ENCODE measurements at regions not wholly inside any gene's neighbourhood (a gene's known extent, or its start where the extent isn't known, plus 50 kb on each side); places are given as distances from the start of the nearest gene placed in this dataset.
A peak's percentile ranks its signal among the peaks of the same experiment; 100 is the strongest.

DNA sequence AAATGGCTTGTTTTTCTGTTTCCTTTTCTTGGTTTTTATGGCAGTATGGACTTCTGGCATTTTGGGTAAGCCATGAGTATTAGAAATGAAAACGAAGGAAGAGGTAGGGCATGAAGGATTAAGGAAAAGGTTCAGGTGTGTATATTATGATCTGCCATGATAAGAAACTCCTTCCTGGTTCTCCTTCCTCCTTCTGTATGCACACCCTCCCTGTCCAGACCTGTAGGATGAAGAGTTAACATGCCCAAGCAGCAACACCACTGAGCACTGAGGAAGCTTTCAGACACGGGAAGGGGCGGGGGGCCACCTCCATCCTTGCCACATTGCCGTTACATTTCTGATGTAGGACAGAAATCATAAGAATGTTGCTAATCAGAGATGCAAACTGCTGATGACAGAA is 361.0 kb upstream of the ZMIZ1 start:
- Histone ChIP-seq H3K27me3 (no peaks in the 10 kb centered on the region), H3K4me1 (ENCODE audit: low read depth) (no peaks in the 10 kb centered on the region), H3K27ac (no peak overlapping the region), H3K9me3 (ENCODE audit: low read depth) (no peaks in the 10 kb centered on the region), H3K4me3 (no peak overlapping the region), H3K36me3 (no peaks in the 10 kb centered on the region)
- no peak for DNase-seq (ENCODE audit: low read depth in 1 of 2, low spot score in 1 of 2)
- TF ChIP-seq, protein P1, sequence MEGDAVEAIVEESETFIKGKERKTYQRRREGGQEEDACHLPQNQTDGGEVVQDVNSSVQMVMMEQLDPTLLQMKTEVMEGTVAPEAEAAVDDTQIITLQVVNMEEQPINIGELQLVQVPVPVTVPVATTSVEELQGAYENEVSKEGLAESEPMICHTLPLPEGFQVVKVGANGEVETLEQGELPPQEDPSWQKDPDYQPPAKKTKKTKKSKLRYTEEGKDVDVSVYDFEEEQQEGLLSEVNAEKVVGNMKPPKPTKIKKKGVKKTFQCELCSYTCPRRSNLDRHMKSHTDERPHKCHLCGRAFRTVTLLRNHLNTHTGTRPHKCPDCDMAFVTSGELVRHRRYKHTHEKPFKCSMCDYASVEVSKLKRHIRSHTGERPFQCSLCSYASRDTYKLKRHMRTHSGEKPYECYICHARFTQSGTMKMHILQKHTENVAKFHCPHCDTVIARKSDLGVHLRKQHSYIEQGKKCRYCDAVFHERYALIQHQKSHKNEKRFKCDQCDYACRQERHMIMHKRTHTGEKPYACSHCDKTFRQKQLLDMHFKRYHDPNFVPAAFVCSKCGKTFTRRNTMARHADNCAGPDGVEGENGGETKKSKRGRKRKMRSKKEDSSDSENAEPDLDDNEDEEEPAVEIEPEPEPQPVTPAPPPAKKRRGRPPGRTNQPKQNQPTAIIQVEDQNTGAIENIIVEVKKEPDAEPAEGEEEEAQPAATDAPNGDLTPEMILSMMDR (IDR thresholded peaks at IDR 0.05; ENCODE audit: low read depth, low read length) = no peak

DNA sequence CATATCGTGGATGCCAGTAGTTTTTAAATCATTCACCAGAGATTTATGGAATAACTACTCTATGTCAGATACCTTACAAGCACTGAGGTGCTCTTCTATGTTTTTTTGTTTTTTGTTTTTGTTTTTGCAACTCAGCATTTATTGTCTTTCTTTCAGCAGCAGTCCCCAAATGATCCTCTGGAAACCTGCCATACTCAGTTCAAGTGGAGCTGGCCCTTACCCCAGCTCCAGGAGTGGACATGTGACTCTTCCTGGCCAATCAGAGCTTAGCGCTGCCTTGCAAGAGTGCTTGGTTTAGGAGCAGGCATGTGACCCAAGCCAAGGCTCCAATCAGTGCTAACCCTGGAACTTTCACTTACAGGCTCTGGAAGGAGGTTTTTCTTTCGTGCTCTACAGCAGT is 356.6 kb upstream of the ZMIZ1 start:
- peak in 1 of 2 donors; percentile 16 for DNase-seq (ENCODE audit: low read depth in 1 of 2, low spot score in 1 of 2)
- H3K36me3 ChIP-seq = no peaks in the 10 kb centered on the region
- peaks cover 9% of the 10 kb centered on the region for H3K4me1 ChIP-seq (ENCODE audit: low read depth)
- TF ChIP-seq, protein P1 (IDR thresholded peaks at IDR 0.05; ENCODE audit: low read depth, low read length) = no peak
- H3K9me3 ChIP-seq (ENCODE audit: low read depth) = no peaks in the 10 kb centered on the region
- H3K27ac ChIP-seq = no peak overlapping the region
- no peak overlapping the region for H3K4me3 ChIP-seq
- no peaks in the 10 kb centered on the region for H3K27me3 ChIP-seq

DNA sequence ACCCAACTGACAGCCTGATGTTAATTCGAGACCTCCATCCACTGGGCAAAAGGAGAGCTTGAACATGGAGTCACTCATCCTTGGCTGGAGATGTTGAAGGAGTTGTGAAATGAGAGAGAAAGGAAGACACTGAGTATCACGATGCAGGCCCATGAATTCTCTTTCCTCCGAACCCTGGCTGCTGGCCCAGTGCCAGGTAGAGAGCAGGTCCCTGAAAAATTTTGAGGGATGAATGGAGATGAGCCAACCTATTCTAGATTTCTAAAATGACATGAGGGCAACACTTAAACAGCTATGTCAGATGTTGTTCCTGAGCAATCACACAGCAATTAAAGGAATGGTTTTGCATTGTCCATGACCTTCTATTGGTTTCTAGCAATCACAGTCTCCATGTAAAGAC is 355.1 kb upstream of the ZMIZ1 start:
- no peak for DNase-seq (ENCODE audit: low read depth in 1 of 2, low spot score in 1 of 2)
- Histone ChIP-seq H3K4me3 (no peak overlapping the region), H3K27ac (peak overlapping the region; percentile 69), H3K27me3 (no peaks in the 10 kb centered on the region), H3K36me3 (no peaks in the 10 kb centered on the region), H3K9me3 (ENCODE audit: low read depth) (no peaks in the 10 kb centered on the region), H3K4me1 (ENCODE audit: low read depth) (peaks cover 9% of the 10 kb centered on the region)
- TF ChIP-seq, protein P1 (IDR thresholded peaks at IDR 0.05; ENCODE audit: low read depth, low read length) = no peak

DNA sequence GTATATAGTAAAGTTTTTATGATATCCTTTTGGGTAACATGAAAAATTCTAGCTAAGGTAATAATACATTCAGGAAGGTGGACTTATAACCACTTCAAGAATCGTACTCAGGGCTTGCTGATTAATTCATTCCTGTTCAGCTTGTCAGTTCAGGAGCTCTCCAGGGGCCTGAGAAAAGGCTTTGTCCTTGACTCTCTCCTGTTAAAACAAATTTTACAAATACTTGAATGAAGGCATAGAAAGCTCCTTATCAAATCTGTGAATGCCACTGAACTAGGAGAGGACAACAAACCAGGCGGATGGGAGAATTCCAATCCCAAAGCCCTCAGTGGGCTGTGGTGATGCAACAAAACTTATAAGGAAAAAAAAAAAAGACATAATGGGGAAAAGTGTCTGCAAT is 354.5 kb upstream of the ZMIZ1 start:
- no peak overlapping the region for H3K4me3 ChIP-seq
- peaks cover 9% of the 10 kb centered on the region for H3K4me1 ChIP-seq (ENCODE audit: low read depth)
- TF ChIP-seq, protein P1 (IDR thresholded peaks at IDR 0.05; ENCODE audit: low read depth, low read length) = no peak
- DNase-seq (ENCODE audit: low read depth in 1 of 2, low spot score in 1 of 2) = peak in 1 of 2 donors; percentile 53
- no peaks in the 10 kb centered on the region for H3K36me3 ChIP-seq
- no peaks in the 10 kb centered on the region for H3K27me3 ChIP-seq
- peak overlapping the region; percentile 69 for H3K27ac ChIP-seq
- no peaks in the 10 kb centered on the region for H3K9me3 ChIP-seq (ENCODE audit: low read depth)

DNA sequence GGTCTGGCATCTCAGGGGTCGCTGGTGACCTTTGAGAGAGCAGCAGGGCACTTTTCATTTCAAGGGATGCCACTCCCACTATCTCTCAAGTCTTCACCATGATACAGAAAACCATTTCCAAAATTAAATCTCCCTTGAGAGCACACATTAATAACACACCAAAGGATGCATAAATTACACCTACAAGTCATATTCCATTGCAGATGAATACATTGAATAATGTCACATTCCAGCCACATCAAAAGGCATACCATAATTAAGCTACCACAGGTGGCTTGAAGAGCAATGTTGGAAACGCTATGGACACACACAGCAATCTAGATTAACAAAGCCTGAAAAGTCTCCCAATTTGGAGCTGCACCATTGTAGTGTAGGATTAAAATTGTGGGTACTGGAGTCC is 353.3 kb upstream of the ZMIZ1 start:
- TF ChIP-seq, protein P1 (IDR thresholded peaks at IDR 0.05; ENCODE audit: low read depth, low read length) = no peak
- H3K4me3 ChIP-seq = no peak overlapping the region
- H3K4me1 ChIP-seq (ENCODE audit: low read depth) = peaks cover 9% of the 10 kb centered on the region
- no peaks in the 10 kb centered on the region for H3K9me3 ChIP-seq (ENCODE audit: low read depth)
- H3K27ac ChIP-seq = no peak overlapping the region
- H3K27me3 ChIP-seq = no peaks in the 10 kb centered on the region
- no peak for DNase-seq (ENCODE audit: low read depth in 1 of 2, low spot score in 1 of 2)
- no peaks in the 10 kb centered on the region for H3K36me3 ChIP-seq

Measured in cardiac muscle cell (in vitro differentiated cells and primary cell).